Neuron (in vitro differentiated cells): ENCODE measurements at regions not wholly inside any gene's neighbourhood (a gene's known extent, or its start where the extent isn't known, plus 50 kb on each side); places are given as distances from the start of the nearest gene placed in this dataset.
A peak's percentile ranks its signal among the peaks of the same experiment; 100 is the strongest.

Source experiments
- H2AFZ ChIP-seq: one replicate; pipeline ENCODE4 v1.6.1; 2013; ENCODE audit warnings: low read depth, mild to moderate bottlenecking, inconsistent platforms, low read length, moderate library complexity
- H3K27me3 ChIP-seq: one replicate; pipeline ENCODE4 v1.6.1; 2013; ENCODE audit warnings: low read length; ENCODE audit not compliant: insufficient read depth
- H3K36me3 ChIP-seq: one replicate; pipeline ENCODE4 v1.6.1; 2013; ENCODE audit warnings: low read length; ENCODE audit not compliant: insufficient read depth
- H3K4me1 ChIP-seq: one replicate; pipeline ENCODE4 v1.6.1; 2013; ENCODE audit warnings: low read length; ENCODE audit not compliant: insufficient read depth
- H3K4me3 ChIP-seq: 2 replicates; pipeline ENCODE4 v1.5.1; 2013; ENCODE audit warnings: mild to moderate bottlenecking, low read length, moderate library complexity
- H3K9me3 ChIP-seq: one replicate; pipeline ENCODE4 v1.6.1; 2013; ENCODE audit warnings: low read length

DNA sequence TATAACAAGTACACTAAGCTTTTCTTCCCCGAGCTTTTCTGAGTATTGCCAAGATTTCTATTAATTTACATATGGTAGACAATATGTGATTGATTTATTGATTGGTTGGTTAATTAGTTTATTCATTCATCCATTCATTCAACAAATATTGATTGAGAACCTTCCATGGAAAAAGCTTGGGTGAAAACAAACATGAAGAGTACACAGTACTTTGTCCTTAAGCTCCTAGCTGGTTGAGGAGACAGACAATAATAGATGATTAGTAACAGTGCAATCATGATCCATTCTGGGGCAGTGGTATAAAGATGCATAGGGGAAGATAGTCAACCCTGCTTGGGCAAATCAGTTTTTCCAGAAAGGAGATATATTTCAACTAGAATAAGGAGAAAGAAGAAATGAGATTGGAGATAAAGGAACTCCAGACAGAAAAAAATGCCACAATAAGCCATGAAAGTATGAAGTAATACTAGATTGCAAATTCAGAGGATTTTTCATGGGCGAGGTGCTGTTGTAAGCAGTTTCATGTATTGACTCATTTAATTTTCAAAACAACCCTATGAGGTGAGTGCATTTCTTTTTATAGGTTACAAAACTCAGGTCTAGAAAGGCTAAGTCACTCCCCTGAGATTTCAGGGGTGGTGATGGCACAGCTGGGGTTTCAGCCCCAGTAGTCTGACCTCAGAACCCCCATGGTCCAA, 129.5 kb downstream of the RND3 start:
- Histone ChIP-seq H3K9me3 (peaks cover 3% of the 10 kb centered on the region), H3K36me3 (no peaks in the 10 kb centered on the region), H3K4me3 (no peak overlapping the region), H2AFZ (no peak overlapping the region), H3K4me1 (peaks cover 5% of the 10 kb centered on the region), H3K27me3 (no peaks in the 10 kb centered on the region)

DNA sequence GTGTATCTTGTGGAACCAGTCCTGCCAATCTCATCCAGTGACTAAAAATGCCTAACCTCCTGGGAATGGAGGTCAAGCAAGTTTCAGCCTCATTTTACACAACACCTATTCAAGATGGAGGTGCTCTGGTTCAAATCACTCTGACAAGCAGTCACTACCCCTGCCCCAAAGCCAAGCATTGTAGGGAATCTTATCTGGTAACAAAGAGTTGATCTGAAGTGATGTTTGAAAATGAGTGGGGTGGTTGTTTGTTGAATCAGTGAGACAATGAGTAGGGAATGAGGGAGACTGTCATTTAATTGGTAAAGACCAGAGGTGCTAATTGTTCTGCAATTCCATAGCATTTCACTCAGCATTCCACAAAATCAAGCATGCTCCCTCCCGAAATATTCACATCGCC, 132.0 kb downstream of the RND3 start:
- Histone ChIP-seq H2AFZ (no peak overlapping the region), H3K4me1 (peaks cover 5% of the 10 kb centered on the region), H3K4me3 (no peak overlapping the region), H3K27me3 (no peaks in the 10 kb centered on the region), H3K36me3 (no peaks in the 10 kb centered on the region), H3K9me3 (peaks cover 3% of the 10 kb centered on the region)

DNA sequence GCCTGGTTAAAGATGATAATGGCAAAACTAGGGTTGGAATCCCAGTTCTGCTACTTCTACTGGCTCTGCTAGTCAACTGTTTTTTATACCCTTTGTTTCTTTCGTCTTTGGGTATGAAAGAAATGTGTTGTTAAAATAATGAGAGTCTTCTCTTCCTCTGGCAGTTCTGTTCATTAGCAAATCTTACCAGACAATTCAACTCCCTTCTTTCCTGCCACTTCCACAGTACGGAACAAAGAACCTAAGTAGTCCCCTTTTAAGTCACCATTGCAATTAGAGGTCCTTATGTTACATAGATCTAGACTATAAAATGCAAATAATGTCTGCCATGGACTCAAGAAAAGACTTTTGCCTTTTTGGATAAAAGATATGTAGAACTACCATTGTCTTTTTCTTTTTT, 134.1 kb downstream of the RND3 start:
- Histone ChIP-seq H3K36me3 (no peaks in the 10 kb centered on the region), H3K9me3 (peaks cover 3% of the 10 kb centered on the region), H3K4me3 (no peak overlapping the region), H2AFZ (no peak overlapping the region), H3K4me1 (peaks cover 5% of the 10 kb centered on the region), H3K27me3 (no peaks in the 10 kb centered on the region)

DNA sequence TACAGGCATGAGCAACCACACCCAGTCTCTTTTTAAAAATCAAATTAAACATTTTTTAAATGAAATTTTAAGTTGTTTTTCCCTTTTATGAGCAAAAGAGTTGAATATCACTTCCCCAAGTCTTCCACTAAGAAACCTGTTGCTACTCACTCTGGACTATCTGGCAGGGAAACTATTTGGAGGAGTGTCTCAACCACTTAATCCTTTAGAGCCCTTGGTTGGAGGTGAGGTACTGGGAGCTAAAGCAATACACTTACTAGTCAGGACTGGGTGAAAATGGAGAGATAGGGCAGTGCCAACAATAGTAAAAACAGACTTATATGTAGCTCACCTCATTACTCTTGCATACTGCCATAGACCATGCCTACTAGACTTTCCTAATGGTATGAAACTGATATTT, 135.5 kb downstream of the RND3 start:
- Histone ChIP-seq H2AFZ (no peak overlapping the region), H3K4me1 (peaks cover 11% of the 10 kb centered on the region), H3K9me3 (peaks cover 3% of the 10 kb centered on the region), H3K27me3 (no peaks in the 10 kb centered on the region), H3K36me3 (no peaks in the 10 kb centered on the region), H3K4me3 (no peak overlapping the region)

DNA sequence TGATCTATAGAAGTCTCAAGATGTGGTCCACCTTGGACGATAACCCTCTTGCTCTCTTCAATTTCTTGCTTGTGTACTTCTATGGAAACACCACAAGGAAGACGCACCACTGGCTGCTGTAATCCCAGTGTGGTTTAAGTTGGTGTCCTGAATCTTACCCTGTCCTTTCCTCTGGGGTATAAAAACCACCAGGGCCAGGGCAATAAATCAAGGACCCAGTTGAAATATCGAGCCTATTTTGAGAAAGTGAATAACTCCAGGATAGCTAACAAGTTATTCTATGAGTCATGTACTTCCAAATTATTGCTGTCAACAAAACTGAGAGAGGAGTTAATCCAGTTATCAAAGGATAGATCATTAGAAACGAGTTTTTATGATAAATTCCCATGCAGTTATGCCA, 137.0 kb downstream of the RND3 start:
- H3K9me3 ChIP-seq: peaks cover 3% of the 10 kb centered on the region
- no peaks in the 10 kb centered on the region for H3K36me3 ChIP-seq
- no peak overlapping the region for H2AFZ ChIP-seq
- H3K27me3 ChIP-seq: no peaks in the 10 kb centered on the region
- no peak overlapping the region for H3K4me3 ChIP-seq
- H3K4me1 ChIP-seq: peaks cover 11% of the 10 kb centered on the region

DNA sequence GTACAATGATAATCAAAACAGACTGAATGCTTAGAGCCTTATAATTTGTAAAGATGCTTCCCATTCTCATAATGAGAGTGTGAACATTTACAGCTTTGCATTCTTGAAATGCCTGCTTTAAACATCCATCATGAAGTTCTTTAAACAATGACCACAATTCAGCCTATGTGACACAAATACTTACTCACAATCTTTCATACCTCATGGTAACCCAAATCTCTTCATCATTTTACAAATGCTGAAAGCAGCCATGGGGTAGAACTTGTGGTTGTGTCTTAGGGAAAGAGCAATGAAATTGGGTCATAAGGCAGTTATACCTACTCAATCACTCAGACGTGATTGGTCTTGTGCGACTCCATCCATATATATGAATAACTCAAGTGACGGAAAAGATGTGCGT, 140.7 kb downstream of the RND3 start:
- Histone ChIP-seq H2AFZ (no peak overlapping the region), H3K27me3 (no peaks in the 10 kb centered on the region), H3K4me3 (no peak overlapping the region), H3K9me3 (no peaks in the 10 kb centered on the region), H3K36me3 (no peaks in the 10 kb centered on the region), H3K4me1 (peaks cover 6% of the 10 kb centered on the region)

DNA sequence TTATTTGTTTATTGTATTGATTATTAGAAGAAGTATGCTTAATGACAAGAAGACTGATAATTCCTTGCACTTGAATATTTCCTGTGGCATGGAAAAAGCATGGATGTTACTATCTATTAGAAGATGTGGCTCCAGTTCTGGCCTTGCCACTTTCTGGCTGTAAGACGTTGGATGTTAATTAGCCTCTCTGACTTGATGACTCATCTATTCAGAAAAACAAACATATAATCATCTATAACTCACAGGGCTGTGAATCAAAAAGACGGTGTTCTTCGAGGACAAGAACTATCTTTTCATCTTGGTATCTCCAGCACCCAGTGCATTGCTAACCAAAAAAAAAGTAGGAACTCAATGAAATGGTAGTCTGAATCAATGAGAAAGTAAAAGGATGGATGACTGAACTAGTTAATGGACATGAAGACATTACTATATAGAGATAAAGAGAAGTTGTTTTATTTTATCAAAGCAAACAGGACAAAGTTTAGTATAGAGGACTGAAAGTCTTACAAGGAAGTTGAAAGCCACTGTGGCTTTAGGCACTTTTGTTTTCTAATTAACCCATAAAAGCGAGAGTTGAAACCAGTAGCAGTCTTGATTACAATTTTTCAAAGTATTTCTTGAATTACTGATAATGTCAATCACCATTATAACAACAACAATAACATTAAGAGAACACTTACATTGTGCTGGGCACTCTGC, 145.3 kb downstream of the RND3 start:
- Histone ChIP-seq H3K9me3 (no peaks in the 10 kb centered on the region), H3K36me3 (no peaks in the 10 kb centered on the region), H3K27me3 (no peaks in the 10 kb centered on the region), H3K4me3 (no peak overlapping the region), H2AFZ (no peak overlapping the region), H3K4me1 (no peaks in the 10 kb centered on the region)

DNA sequence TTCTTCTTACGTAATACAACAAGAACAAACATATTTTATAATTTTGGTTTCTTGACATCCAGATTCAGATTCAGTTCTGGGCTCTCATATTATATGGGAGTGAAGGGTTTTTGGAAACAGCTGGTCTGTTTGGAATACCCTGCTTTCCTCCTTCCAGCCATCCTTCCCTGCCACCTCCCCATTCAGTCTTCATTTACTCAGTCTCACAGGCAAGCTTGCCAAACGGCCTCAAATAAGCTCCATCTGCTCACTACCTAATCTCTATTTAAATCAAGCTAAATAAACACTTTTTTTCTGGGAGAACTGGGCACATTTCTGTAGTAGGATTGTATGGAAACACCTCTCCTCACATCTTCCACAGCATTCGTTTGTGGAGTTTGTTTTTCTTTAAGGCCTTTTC, 147.5 kb downstream of the RND3 start:
- Histone ChIP-seq H3K9me3 (no peaks in the 10 kb centered on the region), H3K36me3 (no peaks in the 10 kb centered on the region), H3K4me3 (no peak overlapping the region), H3K4me1 (no peaks in the 10 kb centered on the region), H3K27me3 (no peaks in the 10 kb centered on the region), H2AFZ (no peak overlapping the region)

DNA sequence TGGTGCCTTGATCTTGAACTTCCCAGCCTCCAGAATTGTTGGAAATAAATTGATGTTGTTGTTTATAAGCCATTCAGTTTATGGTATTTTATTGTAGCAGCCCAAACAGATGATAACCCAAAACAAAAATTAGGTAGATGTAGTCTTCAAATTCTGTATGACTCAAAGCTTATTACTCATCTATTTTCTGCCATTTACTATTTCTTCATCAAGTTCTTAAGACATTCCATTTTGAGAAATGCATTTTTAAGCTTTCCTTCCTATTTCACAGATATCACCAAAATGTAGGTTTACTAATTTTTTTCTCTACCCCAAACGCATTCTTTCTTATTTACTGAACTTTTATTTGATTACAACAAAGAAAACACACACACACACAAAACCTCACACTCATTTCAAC, 148.2 kb downstream of the RND3 start:
- no peak overlapping the region for H3K4me3 ChIP-seq
- H2AFZ ChIP-seq: no peak overlapping the region
- no peaks in the 10 kb centered on the region for H3K4me1 ChIP-seq
- no peaks in the 10 kb centered on the region for H3K27me3 ChIP-seq
- no peaks in the 10 kb centered on the region for H3K9me3 ChIP-seq
- H3K36me3 ChIP-seq: no peaks in the 10 kb centered on the region

DNA sequence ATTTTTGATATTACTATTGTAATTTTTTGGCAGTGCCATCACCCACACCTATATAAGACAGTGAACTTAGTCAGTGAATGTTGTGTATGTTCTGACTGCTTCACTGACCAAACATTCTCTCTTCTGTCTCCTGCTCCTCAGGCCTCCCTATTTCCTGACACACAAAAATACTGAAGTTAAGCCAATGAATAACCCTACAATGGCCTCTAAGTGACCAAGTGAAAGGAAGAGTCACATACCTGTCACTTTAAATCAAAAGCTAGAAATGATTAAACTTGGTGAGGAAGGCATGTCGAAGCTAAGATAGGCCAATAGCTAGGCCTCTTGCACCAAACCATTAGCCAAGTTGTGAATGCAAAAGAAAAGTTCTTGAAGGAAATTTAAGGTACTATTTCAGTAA, 151.9 kb downstream of the RND3 start:
- no peaks in the 10 kb centered on the region for H3K36me3 ChIP-seq
- no peaks in the 10 kb centered on the region for H3K27me3 ChIP-seq
- H3K4me3 ChIP-seq: no peak overlapping the region
- H3K9me3 ChIP-seq: no peaks in the 10 kb centered on the region
- H3K4me1 ChIP-seq: peaks cover 6% of the 10 kb centered on the region
- H2AFZ ChIP-seq: no peak overlapping the region

DNA sequence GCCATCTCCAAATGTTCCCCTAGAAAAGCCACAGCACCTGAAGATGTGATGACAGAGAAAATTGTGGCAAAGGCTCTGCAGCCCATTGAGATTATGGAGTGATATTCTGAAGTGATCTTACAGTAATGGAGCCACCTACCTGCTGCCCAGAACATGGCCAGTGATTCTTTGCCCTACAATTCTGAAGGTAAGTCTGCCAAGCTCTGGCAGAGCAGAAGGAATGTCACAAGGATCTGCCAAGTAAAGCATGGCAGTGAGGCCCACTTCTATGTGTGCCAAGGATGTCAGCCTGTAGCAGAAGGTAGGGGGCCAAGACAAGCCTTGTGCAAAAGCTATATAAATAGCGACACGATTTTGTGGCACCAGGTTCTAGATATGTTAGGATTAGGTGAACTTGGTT, 155.1 kb downstream of the RND3 start:
- no peaks in the 10 kb centered on the region for H3K27me3 ChIP-seq
- H3K4me3 ChIP-seq: no peak overlapping the region
- no peaks in the 10 kb centered on the region for H3K9me3 ChIP-seq
- no peaks in the 10 kb centered on the region for H3K36me3 ChIP-seq
- peaks cover 16% of the 10 kb centered on the region for H3K4me1 ChIP-seq
- no peak overlapping the region for H2AFZ ChIP-seq

DNA sequence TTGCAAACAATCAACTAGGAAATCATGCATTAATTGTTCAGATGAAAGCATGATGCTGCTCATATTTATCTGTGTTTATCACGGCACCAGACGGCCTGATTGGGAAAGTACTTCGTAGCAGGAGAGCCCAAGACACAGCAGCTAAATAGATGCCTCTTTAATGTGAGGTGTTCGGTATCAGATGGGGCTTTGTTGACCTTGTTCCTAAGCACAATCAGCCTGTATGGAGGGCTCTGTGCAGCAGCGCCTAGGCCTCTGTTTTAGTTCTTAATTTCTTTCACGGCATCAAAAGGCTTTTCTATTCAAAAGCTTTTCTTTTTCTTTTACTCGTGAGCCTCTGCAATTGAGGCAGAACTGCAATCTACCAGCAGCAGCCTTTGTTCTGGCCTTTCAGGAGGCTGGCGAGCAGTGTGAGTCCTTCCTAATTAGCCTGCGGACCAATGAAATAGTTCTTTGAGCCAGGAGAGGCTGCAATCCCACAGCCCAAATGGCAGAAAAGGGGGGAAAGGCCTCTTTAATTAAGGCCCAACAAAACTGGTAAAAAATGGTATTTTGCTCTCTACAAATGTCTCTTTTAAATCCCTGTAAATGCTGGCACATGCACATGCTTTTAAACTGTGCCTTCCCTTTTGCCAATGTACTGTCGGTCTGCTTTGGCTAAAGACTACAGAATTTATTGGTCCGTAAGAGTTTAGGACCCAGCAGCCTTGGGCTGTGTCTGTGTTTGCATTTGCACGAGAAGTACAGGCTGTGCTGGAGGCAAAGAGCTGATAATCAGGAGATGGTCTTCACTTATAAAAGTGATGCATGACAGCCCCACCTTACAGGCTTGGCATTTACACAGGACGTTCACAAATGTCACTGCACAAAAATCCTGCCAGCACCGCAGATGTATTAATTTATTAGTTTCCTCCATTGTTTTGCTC, 159.6 kb downstream of the RND3 start:
- H3K4me1 ChIP-seq: peaks cover 25% of the 10 kb centered on the region
- H3K9me3 ChIP-seq: no peaks in the 10 kb centered on the region
- no peaks in the 10 kb centered on the region for H3K36me3 ChIP-seq
- peak overlapping the region; percentile 45 for H3K4me3 ChIP-seq
- H3K27me3 ChIP-seq: no peaks in the 10 kb centered on the region
- peak overlapping the region; percentile 97 for H2AFZ ChIP-seq

DNA sequence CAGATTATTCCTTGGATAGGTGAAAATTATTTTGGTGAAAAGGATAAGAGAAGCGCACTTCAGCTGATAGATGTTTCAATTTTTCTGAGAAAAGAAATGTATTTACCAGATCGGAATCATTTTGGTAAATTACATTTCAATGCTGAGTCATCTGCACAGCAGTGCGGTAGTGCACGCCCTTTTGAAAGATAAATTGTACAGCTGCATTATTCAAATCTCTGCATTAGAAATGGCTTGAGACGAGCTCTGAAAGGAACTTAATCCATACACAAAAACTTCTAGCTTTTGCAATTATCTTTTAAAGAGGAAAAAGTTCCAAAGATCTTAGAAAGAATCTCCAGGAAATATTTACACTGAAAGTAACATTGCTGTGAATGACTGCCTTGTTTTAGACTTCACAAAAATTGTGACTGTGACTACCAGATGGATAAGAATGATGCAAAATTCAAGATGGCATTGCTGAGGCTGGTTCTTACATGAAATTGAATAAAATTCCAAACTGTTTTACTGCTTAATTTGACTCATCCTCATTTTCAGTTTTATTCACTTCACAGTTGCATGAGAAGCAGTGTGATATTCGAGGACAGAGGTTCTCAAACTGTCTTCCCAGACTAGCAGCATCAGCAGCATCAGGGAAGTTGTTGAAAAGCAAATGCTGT, 161.7 kb downstream of the RND3 start:
- peaks cover 28% of the 10 kb centered on the region for H3K4me1 ChIP-seq
- no peaks in the 10 kb centered on the region for H3K27me3 ChIP-seq
- H3K36me3 ChIP-seq: no peaks in the 10 kb centered on the region
- no peaks in the 10 kb centered on the region for H3K9me3 ChIP-seq
- H3K4me3 ChIP-seq: no peak overlapping the region
- no peak overlapping the region for H2AFZ ChIP-seq
